A673 (cell line): ENCODE measurements at regions not wholly inside any gene's neighbourhood (a gene's known extent, or its start where the extent isn't known, plus 50 kb on each side); places are given as distances from the start of the nearest gene placed in this dataset.

Experiments
- EZH2 ChIP-seq: fragments of 200-600 bp; sonication (generic); IDR thresholded peaks from 2 replicates; pipeline ENCODE4 v1.6.1; 2017; ENCODE audit warnings: borderline replicate concordance, low read depth, mild to moderate bottlenecking, mixed read lengths, antibody characterized with exemption, low read length; ENCODE audit not compliant: poor library complexity, severe bottlenecking
- TF ChIP-seq, protein P1 (sequence below): fragments of 300-800, 200-600 bp; sonication (generic); conservative IDR thresholded peaks from 2 replicates; pipeline ENCODE4 v1.5.1; 2017; ENCODE audit warnings: low read depth, mild to moderate bottlenecking, antibody characterized with exemption, low read length, moderate library complexity, mixed read lengths

DNA sequence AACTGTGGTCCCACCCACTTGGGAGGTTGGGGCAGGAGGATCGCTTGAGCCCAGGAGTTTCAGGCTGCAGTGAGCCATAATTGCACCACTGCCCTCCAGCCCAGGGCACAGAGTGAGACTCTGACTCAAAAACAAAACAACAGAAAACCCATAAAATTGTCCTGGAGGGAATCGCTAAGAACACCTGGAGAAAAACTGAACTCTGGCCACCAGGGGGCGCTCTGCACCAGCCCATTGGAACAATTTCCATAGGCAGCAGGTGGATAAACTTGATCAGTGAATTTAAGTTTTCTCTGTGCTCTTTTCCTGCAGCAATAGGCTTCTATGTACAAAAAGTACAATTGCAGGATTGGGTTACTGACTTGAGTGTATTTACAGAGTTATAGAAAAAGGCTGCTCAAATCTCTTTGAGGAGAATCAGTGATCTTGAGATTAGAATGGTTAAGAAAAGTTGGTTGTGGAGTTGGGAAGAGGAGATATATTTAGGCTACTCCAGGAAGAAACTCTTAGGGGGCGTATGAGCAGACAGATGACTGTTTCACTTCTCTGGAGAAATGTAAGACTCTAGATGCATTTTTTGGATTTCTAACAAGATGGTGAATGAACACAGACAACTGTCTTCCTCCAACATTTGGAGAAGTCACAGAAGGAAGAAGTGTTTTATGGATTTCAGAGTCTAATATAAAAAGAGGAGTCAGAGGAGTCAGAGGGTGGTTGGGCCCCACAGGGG is 274.9 kb upstream of the GALNT17 start:
- no peak for TF ChIP-seq EZH2
- TF ChIP-seq, protein P1, sequence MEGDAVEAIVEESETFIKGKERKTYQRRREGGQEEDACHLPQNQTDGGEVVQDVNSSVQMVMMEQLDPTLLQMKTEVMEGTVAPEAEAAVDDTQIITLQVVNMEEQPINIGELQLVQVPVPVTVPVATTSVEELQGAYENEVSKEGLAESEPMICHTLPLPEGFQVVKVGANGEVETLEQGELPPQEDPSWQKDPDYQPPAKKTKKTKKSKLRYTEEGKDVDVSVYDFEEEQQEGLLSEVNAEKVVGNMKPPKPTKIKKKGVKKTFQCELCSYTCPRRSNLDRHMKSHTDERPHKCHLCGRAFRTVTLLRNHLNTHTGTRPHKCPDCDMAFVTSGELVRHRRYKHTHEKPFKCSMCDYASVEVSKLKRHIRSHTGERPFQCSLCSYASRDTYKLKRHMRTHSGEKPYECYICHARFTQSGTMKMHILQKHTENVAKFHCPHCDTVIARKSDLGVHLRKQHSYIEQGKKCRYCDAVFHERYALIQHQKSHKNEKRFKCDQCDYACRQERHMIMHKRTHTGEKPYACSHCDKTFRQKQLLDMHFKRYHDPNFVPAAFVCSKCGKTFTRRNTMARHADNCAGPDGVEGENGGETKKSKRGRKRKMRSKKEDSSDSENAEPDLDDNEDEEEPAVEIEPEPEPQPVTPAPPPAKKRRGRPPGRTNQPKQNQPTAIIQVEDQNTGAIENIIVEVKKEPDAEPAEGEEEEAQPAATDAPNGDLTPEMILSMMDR = peak; percentile 85
